ENCODE measurements at regions not wholly inside any gene's neighbourhood (a gene's known extent, or its start where the extent isn't known, plus 50 kb on each side); places are given as distances from the start of the nearest gene placed in this dataset.
"Not testable (repeated sequence)": the region's sequence is repeated elsewhere in the genome, so short reads cannot be mapped to it uniquely, and the experiment has no call there.

DNA sequence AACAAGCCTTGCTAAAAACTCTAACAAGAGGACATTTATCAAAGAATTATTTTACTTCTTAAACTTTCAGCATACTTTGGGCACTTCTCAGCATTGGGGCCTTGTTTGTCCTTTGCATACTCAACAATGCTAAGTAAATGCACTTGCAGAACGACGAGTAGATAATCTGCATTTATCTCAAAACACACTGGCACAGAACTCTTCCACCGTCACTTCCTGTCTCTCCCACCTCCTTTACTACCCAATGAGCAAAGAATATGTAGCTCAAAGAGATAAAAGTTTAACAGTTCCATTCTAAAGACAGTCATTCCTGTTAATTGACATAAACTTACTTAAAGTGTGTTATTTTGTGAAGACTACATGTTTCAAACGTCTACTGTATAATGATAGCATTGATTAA is 70.1 kb upstream of the LRRC37A2 start:
- TF ChIP-seq, protein P1, sequence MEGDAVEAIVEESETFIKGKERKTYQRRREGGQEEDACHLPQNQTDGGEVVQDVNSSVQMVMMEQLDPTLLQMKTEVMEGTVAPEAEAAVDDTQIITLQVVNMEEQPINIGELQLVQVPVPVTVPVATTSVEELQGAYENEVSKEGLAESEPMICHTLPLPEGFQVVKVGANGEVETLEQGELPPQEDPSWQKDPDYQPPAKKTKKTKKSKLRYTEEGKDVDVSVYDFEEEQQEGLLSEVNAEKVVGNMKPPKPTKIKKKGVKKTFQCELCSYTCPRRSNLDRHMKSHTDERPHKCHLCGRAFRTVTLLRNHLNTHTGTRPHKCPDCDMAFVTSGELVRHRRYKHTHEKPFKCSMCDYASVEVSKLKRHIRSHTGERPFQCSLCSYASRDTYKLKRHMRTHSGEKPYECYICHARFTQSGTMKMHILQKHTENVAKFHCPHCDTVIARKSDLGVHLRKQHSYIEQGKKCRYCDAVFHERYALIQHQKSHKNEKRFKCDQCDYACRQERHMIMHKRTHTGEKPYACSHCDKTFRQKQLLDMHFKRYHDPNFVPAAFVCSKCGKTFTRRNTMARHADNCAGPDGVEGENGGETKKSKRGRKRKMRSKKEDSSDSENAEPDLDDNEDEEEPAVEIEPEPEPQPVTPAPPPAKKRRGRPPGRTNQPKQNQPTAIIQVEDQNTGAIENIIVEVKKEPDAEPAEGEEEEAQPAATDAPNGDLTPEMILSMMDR (IDR thresholded peaks at IDR 0.05; ENCODE audit: extremely low read depth in 1 of 2, insufficient read depth in 1 of 2, low read depth in 1 of 2, low read length in 2 of 2), result not testable (repeated sequence)
- TF ChIP-seq EZH2 (IDR thresholded peaks at IDR 0.05; ENCODE audit: borderline replicate concordance, low read depth, low read length, severe bottlenecking); POLR2AphosphoS5 (IDR thresholded peaks at IDR 0.05; ENCODE audit: insufficient read depth, low read depth, low read length); POLR2A (IDR thresholded peaks at IDR 0.05; ENCODE audit: low read depth, low read length); JUN (IDR thresholded peaks at IDR 0.05; ENCODE audit: borderline replicate concordance, insufficient read depth, insufficient read length, low read depth); FOS (IDR thresholded peaks at IDR 0.05; ENCODE audit: borderline replicate concordance, insufficient read depth, low read length): not testable (repeated sequence)
- TF ChIP-seq, protein P2, sequence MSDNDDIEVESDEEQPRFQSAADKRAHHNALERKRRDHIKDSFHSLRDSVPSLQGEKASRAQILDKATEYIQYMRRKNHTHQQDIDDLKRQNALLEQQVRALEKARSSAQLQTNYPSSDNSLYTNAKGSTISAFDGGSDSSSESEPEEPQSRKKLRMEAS (IDR thresholded peaks at IDR 0.05; ENCODE audit: insufficient read depth, insufficient read length), result not testable (repeated sequence)

Data from endothelial cell of umbilical vein (primary cell).